AG08395 (cell line): ENCODE measurements at regions not wholly inside any gene's neighbourhood (a gene's known extent, or its start where the extent isn't known, plus 50 kb on each side); places are given as distances from the start of the nearest gene placed in this dataset.
A peak's percentile ranks its signal among the peaks of the same experiment; 100 is the strongest.
"Not testable (repeated sequence)": the region's sequence is repeated elsewhere in the genome, so short reads cannot be mapped to it uniquely, and the experiment has no call there.

Experiments
- DNase-seq: peaks from one replicate; pipeline ENCODE4 v3.0.0; 2012; ENCODE audit warnings: mixed read lengths, low spot score

DNA sequence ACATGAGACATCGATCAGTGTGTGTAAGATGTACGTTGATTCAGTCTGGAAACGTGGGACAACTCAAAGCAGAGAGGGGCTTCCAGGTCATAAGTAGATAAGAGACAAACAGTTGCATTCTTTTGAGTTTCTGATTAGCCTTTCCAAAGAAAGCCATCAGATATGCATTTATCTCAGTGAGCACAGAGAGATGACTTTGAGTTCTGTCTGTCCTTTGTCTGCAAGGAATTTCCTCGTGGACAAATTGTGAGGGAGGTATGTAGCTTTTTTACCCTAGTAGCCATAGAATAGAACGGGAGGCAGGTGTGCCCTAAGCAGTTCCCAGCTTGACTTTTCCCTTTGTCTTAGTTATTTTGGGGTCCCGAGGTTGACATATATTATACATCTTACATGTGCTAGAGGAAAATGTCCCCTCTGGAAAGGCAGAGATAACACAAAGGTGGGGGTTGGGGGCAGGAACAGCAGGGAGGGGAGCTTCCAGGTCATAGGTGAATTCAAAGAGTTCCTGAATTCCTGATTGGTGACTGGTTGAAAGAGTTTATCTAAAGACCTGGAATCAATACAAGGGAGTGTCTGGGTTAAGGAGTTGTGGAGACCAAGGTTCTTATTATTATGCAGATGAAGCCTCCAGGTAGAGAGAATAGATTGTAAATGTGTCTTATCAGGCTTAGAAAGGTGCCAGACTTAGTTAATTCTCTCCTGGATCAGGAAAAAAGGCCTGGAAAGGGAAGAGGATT, 237.0 kb downstream of the NFATC2 start:
- no peak for DNase-seq

DNA sequence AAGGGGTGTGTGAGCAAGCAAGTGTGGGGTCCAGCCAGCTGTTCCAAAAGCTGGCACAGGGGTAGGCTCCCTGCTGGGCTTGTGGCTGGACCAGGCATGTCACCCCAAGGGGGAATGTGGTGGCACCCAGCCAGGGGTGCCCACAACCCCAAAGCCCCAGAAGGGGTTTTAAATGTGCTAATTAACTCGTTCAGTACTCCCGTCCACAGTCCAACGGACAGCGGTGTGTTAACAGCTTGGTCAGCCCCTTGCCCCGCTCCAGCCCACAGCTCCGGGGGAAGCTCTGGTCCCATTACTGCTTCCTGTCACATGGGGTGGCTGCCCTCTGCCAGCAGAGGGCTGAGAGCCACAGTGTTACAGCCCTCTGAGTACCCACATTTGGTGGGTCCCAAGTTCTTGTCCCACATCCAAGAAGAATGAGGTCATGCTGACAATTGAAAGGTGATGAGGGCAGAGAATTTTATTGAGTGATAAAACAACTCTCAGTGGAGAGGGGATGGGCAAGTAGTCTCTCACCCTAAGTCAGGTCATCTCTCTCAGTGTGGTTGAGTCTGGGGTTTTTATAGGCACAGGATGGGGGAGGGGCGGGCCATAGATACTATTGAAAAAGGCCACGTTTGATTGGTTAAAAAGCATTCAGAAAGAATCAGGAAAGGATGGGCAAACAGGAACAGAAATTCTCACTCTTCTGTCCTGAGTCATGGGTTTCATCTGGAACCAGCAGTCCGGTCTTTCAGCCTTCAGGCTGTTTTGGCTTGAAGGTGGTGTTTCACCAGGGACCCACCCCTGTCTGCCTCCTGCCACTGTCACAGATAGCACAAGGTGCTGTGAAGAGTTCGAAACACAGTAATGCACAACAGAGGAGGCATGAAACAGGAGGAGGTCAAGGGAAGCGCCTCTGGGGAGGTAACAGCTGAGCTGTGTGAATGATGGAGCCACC, 238.5 kb downstream of the NFATC2 start:
- no peak for DNase-seq

DNA sequence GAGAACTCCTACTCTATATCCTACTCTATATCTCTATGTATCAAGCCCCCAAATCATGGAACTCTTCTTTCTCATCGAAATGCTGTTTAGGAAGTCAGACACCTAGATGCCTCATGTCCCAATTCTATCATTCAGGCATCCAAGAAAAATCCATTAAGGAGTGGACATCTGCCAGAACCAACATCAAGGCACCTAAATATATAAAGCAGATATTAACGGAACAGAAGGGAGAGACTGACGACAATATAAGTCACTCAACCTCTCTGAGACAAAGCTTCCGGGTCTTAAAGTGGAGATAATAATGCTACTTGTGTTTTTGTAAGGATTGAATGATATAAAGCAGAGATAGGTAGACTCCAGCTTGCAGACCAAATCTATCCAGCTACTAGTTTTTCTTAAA, 241.5 kb downstream of the NFATC2 start:
- DNase-seq = no peak

DNA sequence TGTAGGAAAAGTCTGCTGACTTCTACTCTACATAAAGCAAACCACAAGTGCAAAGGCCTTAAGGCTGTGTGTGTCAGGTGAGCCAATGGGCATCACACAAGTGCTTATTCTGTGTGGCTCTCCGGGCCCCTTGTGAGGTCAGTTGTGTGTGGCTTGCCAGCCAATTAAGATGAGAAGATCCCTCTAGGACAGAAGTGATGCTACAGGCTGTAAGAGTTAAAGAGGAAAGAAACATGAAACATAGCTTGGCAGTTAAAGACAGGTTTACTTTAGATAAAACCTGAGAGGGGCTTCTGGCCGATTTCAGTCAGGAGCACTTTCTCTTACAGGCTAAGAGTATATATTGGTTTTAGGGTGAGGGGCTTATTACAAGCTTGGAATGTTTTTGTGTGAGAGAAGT, 242.4 kb downstream of the NFATC2 start:
- DNase-seq = no peak

DNA sequence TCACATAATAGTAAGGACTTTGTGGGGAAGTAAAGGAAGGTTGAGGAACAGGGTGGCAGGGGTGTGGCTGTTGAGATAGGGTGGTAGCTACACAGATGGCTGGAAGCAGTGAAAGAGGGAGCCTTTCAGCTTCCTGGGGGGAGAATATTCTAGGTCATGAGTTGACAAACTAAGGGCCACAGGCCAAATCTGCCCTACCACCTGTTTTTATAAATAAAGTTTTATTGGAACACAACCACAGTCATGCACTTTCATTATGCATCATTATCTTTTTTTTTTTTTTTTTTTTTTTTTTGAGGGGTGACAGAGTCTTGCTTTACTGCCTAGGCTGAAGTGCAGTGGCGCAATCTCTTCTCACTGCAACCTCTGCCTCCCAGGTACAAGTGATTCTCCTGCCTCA, 243.1 kb downstream of the NFATC2 start:
- DNase-seq = no peak

DNA sequence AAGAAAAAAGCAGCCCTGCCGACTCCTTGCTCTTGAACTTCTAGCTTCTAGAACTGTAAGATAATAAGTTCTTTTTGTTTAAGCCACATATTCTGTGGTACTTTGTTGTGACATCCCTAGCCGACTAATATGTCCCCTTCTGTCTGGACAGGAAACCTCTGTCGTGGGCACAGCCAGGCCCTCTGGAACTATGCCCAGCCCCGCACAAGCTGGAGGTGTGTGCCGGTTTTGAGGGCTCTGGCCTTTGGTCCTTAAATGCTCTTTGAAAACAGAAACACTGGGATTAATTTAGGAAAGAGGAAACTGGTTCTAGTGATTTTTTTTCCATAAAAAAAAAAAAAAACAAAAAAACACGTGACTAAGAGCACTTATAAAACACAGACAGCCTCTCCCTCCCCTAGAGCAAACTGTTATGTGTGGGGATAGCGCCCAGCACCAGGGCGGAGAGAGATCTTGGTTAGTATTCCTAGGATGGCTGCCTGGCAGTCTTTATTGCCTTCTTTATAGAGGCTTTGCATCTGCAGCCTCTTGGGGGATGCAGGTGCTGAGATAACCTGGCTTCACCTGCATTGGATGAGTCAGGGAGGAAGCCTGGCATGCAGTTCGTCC, 244.3 kb downstream of the NFATC2 start:
- DNase-seq = no peak

DNA sequence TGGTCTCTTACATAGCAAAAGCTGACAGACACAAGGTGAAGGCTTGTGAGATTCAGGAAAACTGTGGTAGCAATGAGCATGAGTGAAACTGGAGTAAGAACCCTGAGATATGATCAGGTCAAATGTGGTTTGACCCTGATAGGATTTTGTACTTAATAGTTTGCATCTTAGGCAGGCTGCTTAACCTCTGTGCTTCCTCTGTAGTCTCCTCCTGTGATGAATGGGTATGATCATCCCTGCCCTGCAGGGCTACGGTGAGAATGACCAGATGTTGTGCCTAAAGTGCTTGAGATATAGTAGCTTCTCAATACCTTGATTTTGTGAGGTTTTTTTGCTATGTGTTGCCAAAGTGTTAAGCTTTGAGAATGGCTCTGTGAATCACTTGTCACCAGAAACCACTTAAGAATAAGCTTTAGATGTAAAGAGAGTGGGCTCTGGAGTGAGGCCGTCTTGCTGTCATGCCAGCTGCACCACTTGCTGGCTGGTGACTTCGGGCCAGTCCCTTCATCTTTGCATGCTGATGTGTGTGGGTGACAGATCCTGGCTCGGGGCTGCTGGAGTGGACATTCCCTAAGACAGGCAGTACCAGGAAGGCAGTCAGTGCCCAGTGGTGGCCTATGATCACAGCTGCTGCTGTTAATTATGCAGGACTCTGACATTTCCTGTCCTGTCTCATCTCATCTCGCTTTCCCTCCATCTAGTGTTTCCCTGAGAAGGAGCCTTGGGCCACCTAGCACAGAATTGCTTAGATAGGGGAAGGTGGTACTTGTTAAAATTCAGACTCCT, 254.7 kb downstream of the NFATC2 start:
- no peak for DNase-seq

DNA sequence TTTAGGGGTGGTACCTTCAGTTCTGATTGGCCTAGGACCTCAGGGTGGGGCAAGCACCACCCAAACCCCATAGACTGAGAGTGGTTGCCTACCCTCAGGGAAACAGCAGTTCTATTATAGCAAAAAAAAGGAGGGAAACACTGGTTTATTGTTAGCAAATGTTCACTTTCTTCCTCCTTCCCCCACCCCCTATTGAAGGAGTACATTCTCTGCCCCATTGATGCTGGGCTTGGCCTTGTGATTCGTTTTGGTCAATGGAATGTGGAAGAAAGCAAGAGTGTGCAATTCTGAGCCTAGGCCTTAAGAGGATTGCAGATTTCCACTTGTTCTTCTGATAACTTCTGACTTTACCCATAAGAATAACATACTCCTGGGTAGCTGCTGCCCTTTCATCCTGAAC, 255.8 kb downstream of the NFATC2 start:
- no peak for DNase-seq

DNA sequence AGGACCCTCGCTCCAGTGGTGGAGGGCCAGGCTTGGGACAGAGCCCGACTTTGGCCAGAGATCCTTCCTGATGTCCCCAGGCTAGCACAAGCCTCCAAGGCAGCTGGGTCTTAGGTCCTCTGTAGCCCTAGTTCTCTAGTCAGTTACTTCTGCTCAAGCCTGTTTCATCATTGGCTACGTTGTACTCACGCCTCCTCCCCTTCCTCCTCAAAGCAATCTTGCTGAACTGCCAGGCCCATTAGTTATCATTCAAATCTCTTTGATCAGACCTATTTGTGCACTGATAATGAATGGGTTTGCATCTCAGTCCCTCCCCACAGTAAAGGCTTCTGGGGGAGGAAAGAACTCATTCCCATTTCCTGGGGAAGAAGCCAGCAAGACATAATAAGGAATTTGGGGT, 256.8 kb downstream of the NFATC2 start:
- no peak for DNase-seq

DNA sequence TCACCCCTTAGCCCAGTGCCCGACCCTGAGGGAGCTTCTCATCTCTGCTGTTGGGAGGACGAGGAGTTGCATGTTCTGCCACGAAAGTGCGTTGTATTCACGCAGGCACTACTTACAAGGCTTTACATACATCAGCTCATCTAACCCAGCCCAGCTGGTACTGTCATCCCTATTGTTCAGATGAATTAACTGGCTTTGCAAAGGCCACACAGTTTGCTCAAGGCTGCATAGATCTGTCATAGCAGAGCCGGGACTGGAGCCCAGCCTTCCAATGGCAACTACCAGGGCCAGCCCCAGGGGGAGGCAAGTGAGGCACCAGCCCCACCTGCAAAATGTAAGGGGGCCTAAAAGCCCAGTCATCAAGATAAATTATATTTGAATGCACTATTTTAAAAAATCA, 257.6 kb downstream of the NFATC2 start:
- no peak for DNase-seq

DNA sequence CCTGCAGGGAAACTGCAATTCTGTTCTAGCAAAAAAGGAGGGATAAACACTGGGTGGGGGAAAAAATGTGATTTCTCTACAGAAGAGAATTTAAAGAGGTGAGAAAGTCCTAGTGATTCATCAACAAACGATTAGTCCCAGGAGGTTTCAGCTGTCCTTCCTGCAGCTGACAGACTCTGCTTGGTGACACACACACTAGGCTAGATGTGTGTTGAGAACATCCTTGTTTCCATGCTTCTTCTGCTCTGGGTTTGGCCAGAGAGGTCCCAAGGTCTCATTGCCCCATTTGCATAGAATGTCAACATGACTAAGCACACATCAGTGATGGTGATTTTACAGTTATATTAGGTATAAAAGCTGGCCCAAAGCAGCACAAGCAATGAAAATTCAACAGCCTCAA, 258.3 kb downstream of the NFATC2 start:
- DNase-seq = no peak

DNA sequence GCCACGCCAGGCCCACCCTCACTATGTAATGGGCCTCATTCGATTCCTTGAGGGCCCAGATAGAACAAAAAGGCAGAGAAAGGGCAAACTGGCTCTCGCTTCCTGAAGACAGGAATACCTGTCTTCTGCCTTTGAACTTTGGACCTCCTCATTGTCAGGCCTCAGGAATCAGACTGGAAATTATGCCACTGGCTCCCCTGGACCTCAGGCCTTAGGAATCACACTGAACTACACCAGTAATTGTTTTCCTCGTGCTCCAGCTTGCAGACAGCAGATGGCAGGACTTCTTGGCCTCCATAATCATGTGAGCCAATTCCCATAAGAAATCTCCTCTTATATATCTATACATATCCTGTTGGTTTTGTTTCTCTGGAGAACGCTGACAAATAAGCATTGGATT, 258.6 kb upstream of the KCNG1 start:
- no peak for DNase-seq

DNA sequence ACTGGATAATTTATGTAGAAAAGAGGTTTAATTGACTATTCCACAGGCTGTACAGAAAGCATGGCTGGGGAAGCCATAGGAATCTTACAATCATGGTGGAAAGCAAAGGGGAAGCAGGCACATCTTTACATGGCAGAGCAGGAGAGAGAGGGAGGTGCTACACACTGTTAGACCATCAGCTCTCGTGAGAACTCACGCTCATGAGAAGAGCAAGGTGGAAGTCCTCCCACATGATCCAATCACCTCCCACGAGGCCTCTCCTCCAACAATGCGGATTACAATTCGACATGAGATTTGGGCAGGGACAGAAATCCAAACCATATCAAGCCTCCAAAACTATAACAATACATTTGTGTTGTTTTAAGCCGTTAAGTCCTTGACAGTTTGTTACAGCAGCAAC, 257.1 kb upstream of the KCNG1 start:
- DNase-seq = no peak

DNA sequence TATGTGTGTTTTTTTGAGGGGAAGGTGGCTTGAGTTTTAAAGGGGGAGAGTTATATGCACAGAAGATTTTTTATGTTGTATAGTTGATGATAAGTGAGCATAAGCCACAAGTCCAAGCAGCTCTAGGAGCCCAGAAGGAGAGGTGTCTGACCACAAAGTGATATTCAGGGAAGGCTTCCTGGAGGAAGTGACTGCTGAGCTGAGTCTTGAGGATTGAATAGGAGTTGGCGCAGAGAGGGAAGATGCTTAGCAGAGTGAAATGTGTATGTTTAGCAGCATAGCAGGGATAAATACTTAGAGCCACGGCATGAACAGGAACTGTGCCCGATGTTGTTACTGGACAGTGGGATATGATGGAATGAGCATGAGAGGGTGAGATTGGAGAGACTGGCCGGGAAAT, 255.1 kb upstream of the KCNG1 start:
- DNase-seq = no peak

DNA sequence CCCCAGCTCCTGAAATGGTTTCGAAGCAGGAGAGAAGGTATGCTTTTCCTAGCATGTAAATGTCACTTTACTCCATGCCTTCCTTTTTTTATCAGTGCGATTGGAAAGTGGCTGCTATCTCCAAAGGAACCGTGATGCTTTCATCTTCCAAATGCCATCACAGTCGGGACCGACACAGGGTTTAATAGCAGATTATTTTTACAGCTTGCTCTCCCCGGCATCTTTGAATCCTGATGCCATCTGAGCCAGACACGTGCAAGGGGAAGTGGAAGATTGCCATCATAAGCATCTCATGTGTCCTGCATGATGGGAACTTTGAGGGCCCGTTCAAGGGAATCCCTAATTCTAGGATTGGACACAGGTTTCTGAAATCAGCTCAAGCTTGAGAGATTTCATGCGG, 253.4 kb upstream of the KCNG1 start:
- DNase-seq = no peak

DNA sequence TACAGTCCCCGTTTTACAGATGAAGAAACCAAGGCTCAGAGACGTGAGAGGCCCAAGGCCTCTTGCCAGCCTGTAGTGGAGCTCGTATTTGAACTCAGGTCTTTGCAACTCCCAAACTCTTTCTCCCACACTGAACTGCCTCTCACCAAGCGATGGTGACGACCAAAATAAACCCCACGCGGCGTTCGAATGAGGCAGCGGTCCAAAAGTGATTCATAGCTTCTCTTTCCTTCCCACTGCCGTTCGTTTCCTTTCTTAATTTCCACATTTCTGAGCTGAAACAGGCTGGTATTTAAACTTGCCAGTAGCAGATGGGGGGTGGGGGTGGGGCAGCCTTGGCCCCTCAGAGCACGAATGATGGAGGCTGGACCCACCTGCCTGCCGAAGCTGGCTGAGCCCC, 252.9 kb upstream of the KCNG1 start:
- DNase-seq = peak; percentile 76

DNA sequence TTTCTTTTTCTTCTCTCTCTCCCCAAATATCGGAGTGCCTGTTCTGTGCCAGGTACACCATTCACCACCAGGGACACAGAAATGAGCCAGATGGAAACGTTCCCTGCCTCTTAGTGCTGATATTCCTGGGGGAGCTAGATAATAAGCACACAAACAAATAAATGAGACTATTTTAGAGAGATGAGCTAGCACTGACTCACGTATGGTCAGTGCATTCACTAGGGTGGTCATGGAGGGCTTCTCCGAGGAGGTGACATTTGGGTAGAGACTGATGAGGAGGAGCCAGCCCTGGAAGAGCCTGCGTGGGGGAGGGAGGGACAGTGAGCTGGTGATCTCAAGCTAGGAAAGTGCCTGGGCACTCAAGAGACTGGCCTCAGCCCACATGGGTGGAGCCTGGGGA, 252.3 kb upstream of the KCNG1 start:
- DNase-seq = no peak

DNA sequence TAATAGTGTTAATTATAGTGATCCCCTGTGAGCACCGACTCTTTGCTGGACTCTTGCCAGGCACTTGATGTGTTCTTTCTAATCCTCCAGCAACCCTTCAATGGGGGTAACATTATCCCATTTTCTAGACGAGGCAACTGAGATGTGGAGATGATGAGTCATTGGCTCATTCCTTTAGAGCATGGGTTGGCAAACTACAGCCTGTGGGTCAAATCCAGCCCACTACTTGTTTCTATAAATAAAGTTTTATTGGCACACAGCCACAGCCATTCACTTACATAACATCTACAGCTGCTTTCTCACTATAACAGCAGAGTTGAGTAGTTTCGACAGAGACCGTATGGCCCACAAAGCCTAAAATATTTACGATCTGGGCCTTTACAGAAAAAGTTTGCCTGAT, 249.5 kb upstream of the KCNG1 start:
- no peak for DNase-seq

DNA sequence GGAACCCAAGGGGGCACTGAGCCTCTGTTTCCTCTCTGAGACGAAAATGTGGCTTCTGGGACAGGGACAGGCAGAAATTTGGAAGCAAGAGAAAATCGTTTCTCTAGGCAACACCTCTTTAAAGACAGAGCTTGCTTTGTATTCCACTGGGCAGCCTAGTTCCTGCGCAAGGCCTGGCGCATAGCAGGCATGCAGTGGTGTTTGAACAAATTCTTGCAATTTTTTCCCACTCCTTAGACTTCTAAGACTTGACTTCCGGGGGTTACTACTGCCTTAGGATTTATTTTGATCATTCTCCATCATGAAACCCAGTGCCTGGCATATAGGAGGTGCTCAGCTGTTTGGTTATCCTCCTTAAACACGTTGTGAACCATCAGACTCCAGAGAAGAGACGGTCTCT, 249.0 kb upstream of the KCNG1 start:
- DNase-seq = no peak

DNA sequence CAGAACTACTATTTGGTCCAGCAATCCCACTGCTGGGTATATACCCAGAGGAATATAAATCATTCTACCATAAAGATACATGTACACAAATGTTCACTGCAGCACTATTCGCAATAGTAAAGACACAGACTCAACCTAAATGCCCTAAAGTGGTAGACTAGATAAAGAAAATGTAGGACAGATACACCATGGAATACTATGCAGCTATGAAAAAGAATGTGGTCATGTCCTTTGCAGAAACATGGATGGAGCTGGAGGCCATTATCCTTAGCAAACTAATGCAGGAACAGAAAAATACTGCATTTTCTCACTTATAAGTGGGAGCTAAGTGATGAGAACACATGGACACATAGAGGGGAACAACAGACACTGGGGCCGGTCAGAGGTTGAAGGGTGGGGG, 248.4 kb upstream of the KCNG1 start:
- DNase-seq = not testable (repeated sequence)

DNA sequence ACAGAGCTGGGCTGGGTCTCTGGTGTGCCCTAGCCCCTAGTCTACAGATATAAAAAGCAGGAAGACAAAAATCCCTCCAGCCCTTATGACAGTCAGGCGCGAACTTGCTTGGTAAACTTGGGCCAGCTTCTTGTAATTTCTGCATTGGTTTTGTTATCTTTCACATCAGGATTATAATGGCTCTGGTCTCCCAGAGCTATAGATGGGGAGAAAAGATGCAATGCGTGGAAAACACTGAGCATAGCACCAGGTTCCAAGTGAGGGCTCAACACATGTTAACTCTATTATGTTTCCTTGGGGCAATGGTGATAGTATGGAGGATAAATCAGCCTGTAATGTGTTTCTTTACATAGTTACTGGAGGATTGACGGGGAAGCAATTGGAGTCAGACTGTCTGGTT, 246.8 kb upstream of the KCNG1 start:
- DNase-seq = no peak

DNA sequence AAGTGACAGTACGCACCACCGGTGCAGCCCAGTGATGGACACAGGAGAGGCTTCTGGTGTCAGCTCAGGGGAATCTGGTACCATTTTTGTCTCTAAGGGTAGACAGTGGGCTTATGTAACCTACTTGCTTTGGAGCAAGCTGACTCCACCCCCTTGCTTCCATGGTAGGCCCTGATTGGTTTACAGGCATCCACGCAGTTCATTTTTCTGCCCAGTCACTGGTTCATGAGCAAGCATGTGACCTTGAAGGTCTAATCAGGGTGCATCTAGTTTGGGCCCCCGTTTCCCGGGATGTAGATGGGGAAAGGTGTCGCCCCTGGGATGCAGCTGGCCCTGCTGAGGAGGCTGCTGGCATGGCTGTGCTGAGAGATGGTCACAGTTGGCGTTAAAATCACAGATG, 244.8 kb upstream of the KCNG1 start:
- DNase-seq = no peak
